Stimulated activated CD4-positive, alpha-beta T cell treated with anti-CD3 and anti-CD28 coated beads, Interleukin-4, amount 100 ng/mL, for 48 hours (primary cell): ENCODE measurements at regions not wholly inside any gene's neighbourhood (a gene's known extent, or its start where the extent isn't known, plus 50 kb on each side); places are given as distances from the start of the nearest gene placed in this dataset.
"Not testable (repeated sequence)": the region's sequence is repeated elsewhere in the genome, so short reads cannot be mapped to it uniquely, and the experiment has no call there.

Experiments used
- DNase-seq, 2 donors: peaks; one replicate each; pipeline ENCODE4 v3.0.0-alpha.2; 2020; ENCODE audit warnings: low read depth in 2 of 2

- no peak for DNase-seq
These were observed 321.4 kb upstream of the SEMA6A start for GRCh38 chr5:116896001-116896400.

- no peak for DNase-seq
These were observed 318.4 kb upstream of the SEMA6A start for GRCh38 chr5:116892993-116893392.

GRCh38 chr5:116887104-116887503 is 312.5 kb upstream of the SEMA6A start:
- no peak for DNase-seq

- DNase-seq, result no peak
These were observed 311.2 kb upstream of the SEMA6A start for GRCh38 chr5:116885825-116886224.

- no peak for DNase-seq
These were observed 309.3 kb upstream of the SEMA6A start for GRCh38 chr5:116883875-116884274.

GRCh38 chr5:116881921-116882531 is 307.4 kb upstream of the SEMA6A start:
- DNase-seq, result no peak

- DNase-seq, result no peak
These were observed 306.0 kb upstream of the SEMA6A start for GRCh38 chr5:116880601-116881000.

GRCh38 chr5:116880150-116880549 is 305.5 kb upstream of the SEMA6A start:
- no peak for DNase-seq

GRCh38 chr5:116876240-116876840 is 301.7 kb upstream of the SEMA6A start:
- no peak for DNase-seq

GRCh38 chr5:116872986-116873385 is 298.4 kb upstream of the SEMA6A start:
- DNase-seq, result no peak

GRCh38 chr5:116872486-116872885 is 297.9 kb upstream of the SEMA6A start:
- no peak for DNase-seq

GRCh38 chr5:116867825-116868224 is 293.2 kb upstream of the SEMA6A start:
- not testable (repeated sequence) for DNase-seq

GRCh38 chr5:116865651-116866050 is 291.0 kb upstream of the SEMA6A start:
- no peak for DNase-seq

GRCh38 chr5:116864838-116865190 is 290.2 kb upstream of the SEMA6A start:
- no peak for DNase-seq

GRCh38 chr5:116864157-116864837 is 289.7 kb upstream of the SEMA6A start:
- no peak for DNase-seq

- no peak for DNase-seq
These were observed 288.2 kb upstream of the SEMA6A start for GRCh38 chr5:116862632-116863455.

- no peak for DNase-seq
These were observed 287.0 kb upstream of the SEMA6A start for GRCh38 chr5:116861666-116862065.

- DNase-seq, result no peak
These were observed 286.5 kb upstream of the SEMA6A start for GRCh38 chr5:116861097-116861496.

GRCh38 chr5:116859666-116860320 is 285.2 kb upstream of the SEMA6A start:
- no peak for DNase-seq

- DNase-seq, result no peak
These were observed 284.2 kb upstream of the SEMA6A start for GRCh38 chr5:116858705-116859333.

GRCh38 chr5:116858020-116858419 is 283.4 kb upstream of the SEMA6A start:
- not testable (repeated sequence) for DNase-seq
